A549 (cell line): ENCODE measurements at regions not wholly inside any gene's neighbourhood (a gene's known extent, or its start where the extent isn't known, plus 50 kb on each side); places are given as distances from the start of the nearest gene placed in this dataset.

Experiments
- ATAC-seq, 2 experiments: fragments of 200-7000 bp in 1 of 2; fragments of >200 bp in 1 of 2; cut with Nextera tagmentation in 1 of 2; cut with Tn5 transposase in 1 of 2; 3 replicates each; pipeline versions ENCODE4 v1.8.0 to v1.9.1; 2018 to 2020; ENCODE audit warnings: mild to moderate bottlenecking in 1 of 2, moderate library complexity in 1 of 2
- CTCF ChIA-PET: fragments of 300-600 bp; sonication (Branson Sonifier 250); formaldehyde crosslinking; extraction: SDS; loops from one replicate; lab custom pipeline; 2021; ENCODE audit warnings: antibody characterized with exemption, inconsistent platforms; lab: Yijun Ruan, JAX
- POLR2A ChIA-PET: fragments of 350-600 bp; formaldehyde crosslinking; extraction: SDS; loops from one replicate; lab custom pipeline; 2021; ENCODE audit warnings: antibody characterized with exemption, inconsistent platforms; lab: Yijun Ruan, JAX
- DNase-seq, 2 experiments: peaks; one replicate each; pipeline versions ENCODE4 v3.0.0 to v3.0.0-alpha.2; 2011 to 2016; ENCODE audit warnings: low read depth in 1 of 2, low spot score in 1 of 2
- FAIRE-seq: peaks from 2 replicates; lab custom pipeline; 2011; peaks lifted over from hg19 to GRCh38; lab: Jason Lieb, UNC
- H3K27ac ChIP-seq, 2 experiments: fragments of >200 bp; sonication (Bioruptor Twin); formaldehyde crosslinking; 3 replicates each; pipeline ENCODE4 v1.5.1; 2016 to 2017
- H3K4me1 ChIP-seq: fragments of >200 bp; sonication (Bioruptor Twin); formaldehyde crosslinking; 3 replicates; pipeline ENCODE4 v1.6.1; 2016
- H3K4me2 ChIP-seq: fragments of >200 bp; sonication (Bioruptor Twin); formaldehyde crosslinking; 3 replicates; pipeline ENCODE4 v1.6.1; 2016
- H3K4me3 ChIP-seq: fragments of >200 bp; sonication (Bioruptor Twin); formaldehyde crosslinking; 3 replicates; pipeline ENCODE4 v1.5.1; 2016
- H3K9me3 ChIP-seq: fragments of >200 bp; sonication (Bioruptor Twin); formaldehyde crosslinking; 3 replicates; pipeline ENCODE4 v1.6.1; 2016
- BCL3 ChIP-seq: fragments of >200 bp; sonication (Bioruptor Twin); formaldehyde crosslinking; IDR thresholded peaks from 3 replicates; pipeline ENCODE4 v1.6.1; 2016
- CBX8 ChIP-seq: fragments of 200-600 bp; sonication (generic); IDR thresholded peaks from 2 replicates; pipeline ENCODE4 v1.6.1; 2016
- CEBPB ChIP-seq, 2 experiments: fragments of >200 bp in 1 of 2; sonication (Bioruptor Twin) in 1 of 2; formaldehyde crosslinking in 1 of 2; IDR thresholded peaks; 2 replicates each; pipeline ENCODE4 v1.6.1; 2012 to 2016
- CHD2 ChIP-seq: fragments of 150-350 bp; IDR thresholded peaks from 2 replicates; pipeline ENCODE4 v1.6.1; 2014; ENCODE audit warnings: low read length; ENCODE audit not compliant: partially characterized antibody
- EHF ChIP-seq: fragments of 250-450 bp; sonication (Bioruptor Pico); IDR thresholded peaks from 2 replicates; pipeline ENCODE4 v1.5.0; 2020; ENCODE audit warnings: mild to moderate bottlenecking
- EP300 ChIP-seq, 2 experiments: fragments of >200 bp; sonication (Bioruptor Twin); formaldehyde crosslinking; IDR thresholded peaks; 2 replicates in 1 of 2; 3 replicates in 1 of 2; pipeline ENCODE4 v1.6.1; 2016 to 2017
- ESRRA ChIP-seq: fragments of 150-350 bp; IDR thresholded peaks from 2 replicates; pipeline ENCODE4 v1.6.1; 2014; ENCODE audit warnings: mild to moderate bottlenecking, low read length, borderline replicate concordance
- FOSB ChIP-seq: fragments of 250-450 bp; sonication (Bioruptor Pico); IDR thresholded peaks from 2 replicates; pipeline ENCODE4 v1.5.0; 2020; ENCODE audit warnings: mild to moderate bottlenecking, moderate library complexity
- FOSL2 ChIP-seq, 2 experiments: fragments of 450-650 bp in 1 of 2; fragments of >200 bp in 1 of 2; sonication (Bioruptor Twin) in 1 of 2; formaldehyde crosslinking; IDR thresholded peaks; 2 replicates each; pipeline versions ENCODE4 v1.5.0 to v1.6.1; 2016 to 2020; ENCODE audit warnings: mild to moderate bottlenecking in 1 of 2, moderate library complexity in 1 of 2
- FOXS1 ChIP-seq: fragments of 250-450 bp; sonication (Bioruptor Pico); IDR thresholded peaks from 2 replicates; pipeline ENCODE4 v1.5.0; 2020; ENCODE audit warnings: mild to moderate bottlenecking, moderate library complexity
- HES2 ChIP-seq: fragments of >200 bp; sonication (Bioruptor Twin); formaldehyde crosslinking; IDR thresholded peaks from 2 replicates; pipeline ENCODE4 v1.6.1; 2016
- HOXA7 ChIP-seq: fragments of 250-450 bp; sonication (Bioruptor Pico); IDR thresholded peaks from 2 replicates; pipeline ENCODE4 v1.5.0; 2020; ENCODE audit warnings: mild to moderate bottlenecking, moderate library complexity
- HOXB13 ChIP-seq: fragments of 250-450 bp; sonication (Bioruptor Pico); IDR thresholded peaks from 2 replicates; pipeline ENCODE4 v1.5.0; 2020; ENCODE audit warnings: low read depth, mild to moderate bottlenecking, moderate library complexity
- JUN ChIP-seq, 2 experiments: fragments of >200 bp; sonication (Bioruptor Twin); formaldehyde crosslinking; IDR thresholded peaks; 2 replicates in 1 of 2; 3 replicates in 1 of 2; pipeline ENCODE4 v1.6.1; 2016 to 2017
- JUNB ChIP-seq: fragments of >200 bp; sonication (Bioruptor Twin); formaldehyde crosslinking; IDR thresholded peaks from 2 replicates; pipeline ENCODE4 v1.6.1; 2016
- PHF8 ChIP-seq: fragments of 200-600 bp; sonication (generic); IDR thresholded peaks from 2 replicates; pipeline ENCODE4 v1.6.1; 2016; ENCODE audit warnings: low read depth, mild to moderate bottlenecking, antibody characterized with exemption, moderate library complexity, borderline replicate concordance
- POLR2A ChIP-seq: IDR thresholded peaks from 2 replicates; pipeline ENCODE4 v1.6.1; 2012; ENCODE audit warnings: mild to moderate bottlenecking, low read length
- RARB ChIP-seq: fragments of 250-450 bp; sonication (Bioruptor Pico); IDR thresholded peaks from 2 replicates; pipeline ENCODE4 v1.8.0; 2021; ENCODE audit warnings: mild to moderate bottlenecking, moderate library complexity
- USF2 ChIP-seq: fragments of 450-650 bp; IDR thresholded peaks from 2 replicates; pipeline ENCODE4 v1.6.1; 2014; ENCODE audit warnings: antibody characterized with exemption
- ZFP36 ChIP-seq: fragments of 450-650 bp; IDR thresholded peaks from 2 replicates; pipeline ENCODE4 v1.6.1; 2014; ENCODE audit warnings: borderline replicate concordance; ENCODE audit not compliant: partially characterized antibody
- WGBS: methylation state at CpG from one replicate; pipeline ENCODE4 v1.1.6; 2017; ENCODE audit errors: missing lambda C conversion rate; 5-methylcytosine and 5-hydroxymethylcytosine counted together
- TF ChIP-seq, protein P1 (sequence below): fragments of 200-600 bp; sonication (generic); IDR thresholded peaks from 2 replicates; pipeline ENCODE4 v1.6.1; 2016; ENCODE audit warnings: antibody characterized with exemption, mild to moderate bottlenecking, moderate library complexity
- TF ChIP-seq, protein P2 (sequence below): IDR thresholded peaks from 2 replicates; pipeline ENCODE4 v1.6.1; 2012
- TF ChIP-seq, protein P3 (sequence below): fragments of 250-450 bp; sonication (Bioruptor Pico); IDR thresholded peaks from 2 replicates; pipeline ENCODE4 v1.5.0; 2020; ENCODE audit warnings: low read depth, mild to moderate bottlenecking, moderate library complexity
- TF ChIP-seq, protein P4 (sequence below): IDR thresholded peaks from 2 replicates; pipeline ENCODE4 v1.6.1; 2012

- DNase-seq = no peak
- no peak for ATAC-seq
- ChIA-PET CTCF (no interaction called here), POLR2A (no interaction called here)
- WGBS = 69% methylated on average over 4 of the region's 4 CpGs
- Histone ChIP-seq H3K9me3 (no peaks in the 10 kb centered on the region), H3K4me1 (no peaks in the 10 kb centered on the region), H3K4me3 (no peak overlapping the region), H3K4me2 (no peak overlapping the region), H3K27ac (no peak overlapping the region)
- TF ChIP-seq PHF8 (no peak), USF2 (no peak), FOSL2 (IDR thresholded peaks at IDR 0.05) (no peak), FOSL2 (CRISPR knock-in tag; IDR thresholded peaks at IDR 0.05) (no peak), EP300 (IDR thresholded peaks at IDR 0.05) (no peak), BCL3 (no peak), FOXS1 (CRISPR knock-in tag) (no peak), HES2 (no peak), ZFP36 (no peak), HOXA7 (no peak), POLR2A (no peak), CBX8 (no peak), HOXB13 (CRISPR knock-in tag) (no peak), ESRRA (no peak)
- TF ChIP-seq, protein P1, sequence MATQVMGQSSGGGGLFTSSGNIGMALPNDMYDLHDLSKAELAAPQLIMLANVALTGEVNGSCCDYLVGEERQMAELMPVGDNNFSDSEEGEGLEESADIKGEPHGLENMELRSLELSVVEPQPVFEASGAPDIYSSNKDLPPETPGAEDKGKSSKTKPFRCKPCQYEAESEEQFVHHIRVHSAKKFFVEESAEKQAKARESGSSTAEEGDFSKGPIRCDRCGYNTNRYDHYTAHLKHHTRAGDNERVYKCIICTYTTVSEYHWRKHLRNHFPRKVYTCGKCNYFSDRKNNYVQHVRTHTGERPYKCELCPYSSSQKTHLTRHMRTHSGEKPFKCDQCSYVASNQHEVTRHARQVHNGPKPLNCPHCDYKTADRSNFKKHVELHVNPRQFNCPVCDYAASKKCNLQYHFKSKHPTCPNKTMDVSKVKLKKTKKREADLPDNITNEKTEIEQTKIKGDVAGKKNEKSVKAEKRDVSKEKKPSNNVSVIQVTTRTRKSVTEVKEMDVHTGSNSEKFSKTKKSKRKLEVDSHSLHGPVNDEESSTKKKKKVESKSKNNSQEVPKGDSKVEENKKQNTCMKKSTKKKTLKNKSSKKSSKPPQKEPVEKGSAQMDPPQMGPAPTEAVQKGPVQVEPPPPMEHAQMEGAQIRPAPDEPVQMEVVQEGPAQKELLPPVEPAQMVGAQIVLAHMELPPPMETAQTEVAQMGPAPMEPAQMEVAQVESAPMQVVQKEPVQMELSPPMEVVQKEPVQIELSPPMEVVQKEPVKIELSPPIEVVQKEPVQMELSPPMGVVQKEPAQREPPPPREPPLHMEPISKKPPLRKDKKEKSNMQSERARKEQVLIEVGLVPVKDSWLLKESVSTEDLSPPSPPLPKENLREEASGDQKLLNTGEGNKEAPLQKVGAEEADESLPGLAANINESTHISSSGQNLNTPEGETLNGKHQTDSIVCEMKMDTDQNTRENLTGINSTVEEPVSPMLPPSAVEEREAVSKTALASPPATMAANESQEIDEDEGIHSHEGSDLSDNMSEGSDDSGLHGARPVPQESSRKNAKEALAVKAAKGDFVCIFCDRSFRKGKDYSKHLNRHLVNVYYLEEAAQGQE = no peak
- TF ChIP-seq, protein P2, sequence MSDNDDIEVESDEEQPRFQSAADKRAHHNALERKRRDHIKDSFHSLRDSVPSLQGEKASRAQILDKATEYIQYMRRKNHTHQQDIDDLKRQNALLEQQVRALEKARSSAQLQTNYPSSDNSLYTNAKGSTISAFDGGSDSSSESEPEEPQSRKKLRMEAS = no peak
- FAIRE-seq = no peak
Observed at GRCh38 chr4:84237008-84237407, 262.1 kb downstream of the NKX6-1 start.

GRCh38 chr4:84235126-84235944 lies 263.8 kb downstream of the NKX6-1 start:
- DNase-seq (no peak), ATAC-seq (no peak), FAIRE-seq (no peak)
- Histone ChIP-seq H3K4me1 (no peaks in the 10 kb centered on the region), H3K9me3 (no peaks in the 10 kb centered on the region), H3K4me2 (no peak overlapping the region), H3K27ac (no peak overlapping the region), H3K4me3 (no peak overlapping the region)
- 76% methylated on average over 6 of the region's 6 CpGs for whole genome bisulfite sequencing
- ChIA-PET POLR2A (no interaction called here), CTCF (no interaction called here)
- TF ChIP-seq, protein P3, sequence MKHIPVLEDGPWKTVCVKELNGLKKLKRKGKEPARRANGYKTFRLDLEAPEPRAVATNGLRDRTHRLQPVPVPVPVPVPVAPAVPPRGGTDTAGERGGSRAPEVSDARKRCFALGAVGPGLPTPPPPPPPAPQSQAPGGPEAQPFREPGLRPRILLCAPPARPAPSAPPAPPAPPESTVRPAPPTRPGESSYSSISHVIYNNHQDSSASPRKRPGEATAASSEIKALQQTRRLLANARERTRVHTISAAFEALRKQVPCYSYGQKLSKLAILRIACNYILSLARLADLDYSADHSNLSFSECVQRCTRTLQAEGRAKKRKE = no peak
- TF ChIP-seq JUN (IDR thresholded peaks at IDR 0.05) (no peak), JUNB (no peak), EHF (CRISPR knock-in tag) (no peak), HES2 (no peak), FOSB (CRISPR knock-in tag) (no peak), CHD2 (no peak), CEBPB (IDR thresholded peaks at IDR 0.05) (no peak), RARB (CRISPR knock-in tag) (no peak), EP300 (IDR thresholded peaks at IDR 0.05) (no peak), PHF8 (no peak), USF2 (no peak)
- TF ChIP-seq, protein P2 = no peak
- TF ChIP-seq, protein P4, sequence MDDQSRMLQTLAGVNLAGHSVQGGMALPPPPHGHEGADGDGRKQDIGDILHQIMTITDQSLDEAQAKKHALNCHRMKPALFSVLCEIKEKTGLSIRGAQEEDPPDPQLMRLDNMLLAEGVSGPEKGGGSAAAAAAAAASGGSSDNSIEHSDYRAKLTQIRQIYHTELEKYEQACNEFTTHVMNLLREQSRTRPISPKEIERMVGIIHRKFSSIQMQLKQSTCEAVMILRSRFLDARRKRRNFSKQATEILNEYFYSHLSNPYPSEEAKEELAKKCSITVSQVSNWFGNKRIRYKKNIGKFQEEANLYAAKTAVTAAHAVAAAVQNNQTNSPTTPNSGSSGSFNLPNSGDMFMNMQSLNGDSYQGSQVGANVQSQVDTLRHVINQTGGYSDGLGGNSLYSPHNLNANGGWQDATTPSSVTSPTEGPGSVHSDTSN = no peak
